ENCODE measurements at regions not wholly inside any gene's neighbourhood (a gene's known extent, or its start where the extent isn't known, plus 50 kb on each side); places are given as distances from the start of the nearest gene placed in this dataset.

DNA sequence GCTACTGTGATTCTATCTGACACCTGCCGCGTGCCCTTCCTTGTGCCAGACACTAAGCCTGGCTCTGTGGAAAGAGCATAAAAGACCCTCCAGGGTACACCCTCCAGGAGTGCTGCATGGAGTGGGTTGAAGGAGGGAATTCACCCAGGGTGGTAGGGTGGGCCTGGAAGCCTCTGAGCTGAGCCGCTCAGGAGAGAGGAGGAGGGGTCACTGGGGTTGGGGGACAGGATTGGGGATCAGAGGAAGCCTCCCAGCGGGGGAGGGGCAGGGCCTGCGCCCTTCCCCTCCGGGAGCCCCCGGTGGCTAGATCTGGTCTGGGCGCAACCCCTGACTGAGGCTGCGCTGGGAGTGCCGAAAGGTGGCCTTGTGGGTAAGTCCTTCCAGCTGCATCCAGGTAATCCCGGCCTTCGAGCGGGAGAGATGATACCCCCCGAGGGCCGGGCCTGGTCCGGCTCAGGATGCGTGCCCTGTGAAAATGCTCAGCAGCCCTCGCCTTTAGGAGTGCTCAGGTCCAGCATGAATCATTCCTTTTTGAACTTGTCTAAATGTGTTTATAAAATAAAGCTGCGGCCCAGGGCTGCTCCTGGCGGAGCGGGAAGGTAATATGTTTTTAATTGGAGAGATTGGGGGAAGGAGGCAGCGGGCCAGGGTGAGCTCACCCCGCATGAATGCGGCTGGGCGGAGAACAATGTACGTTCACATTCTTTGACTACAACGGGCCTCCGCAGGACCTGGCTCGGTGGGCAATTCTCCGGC is 118.1 kb upstream of the SMIM23 start:
- ATAC-seq: no peak
- Histone ChIP-seq H3K27me3 (ENCODE audit: control insufficient read depth, insufficient read depth, low read length) (no peaks in the 10 kb centered on the region), H3K9me3 (ENCODE audit: control insufficient read depth, insufficient read depth, low read length) (no peaks in the 10 kb centered on the region), H3K36me3 (ENCODE audit: control insufficient read depth, insufficient read depth, low read length) (no peaks in the 10 kb centered on the region), H3K27ac (ENCODE audit: low read length) (no peak overlapping the region), H3K4me3 (ENCODE audit: low read length) (no peak overlapping the region), H3K4me1 (ENCODE audit: control insufficient read depth, insufficient read depth, low read length) (no peaks in the 10 kb centered on the region)
- no peaks in the 10 kb centered on the region for H3K36me3 Mint-ChIP-seq
- TF ChIP-seq, protein P1, sequence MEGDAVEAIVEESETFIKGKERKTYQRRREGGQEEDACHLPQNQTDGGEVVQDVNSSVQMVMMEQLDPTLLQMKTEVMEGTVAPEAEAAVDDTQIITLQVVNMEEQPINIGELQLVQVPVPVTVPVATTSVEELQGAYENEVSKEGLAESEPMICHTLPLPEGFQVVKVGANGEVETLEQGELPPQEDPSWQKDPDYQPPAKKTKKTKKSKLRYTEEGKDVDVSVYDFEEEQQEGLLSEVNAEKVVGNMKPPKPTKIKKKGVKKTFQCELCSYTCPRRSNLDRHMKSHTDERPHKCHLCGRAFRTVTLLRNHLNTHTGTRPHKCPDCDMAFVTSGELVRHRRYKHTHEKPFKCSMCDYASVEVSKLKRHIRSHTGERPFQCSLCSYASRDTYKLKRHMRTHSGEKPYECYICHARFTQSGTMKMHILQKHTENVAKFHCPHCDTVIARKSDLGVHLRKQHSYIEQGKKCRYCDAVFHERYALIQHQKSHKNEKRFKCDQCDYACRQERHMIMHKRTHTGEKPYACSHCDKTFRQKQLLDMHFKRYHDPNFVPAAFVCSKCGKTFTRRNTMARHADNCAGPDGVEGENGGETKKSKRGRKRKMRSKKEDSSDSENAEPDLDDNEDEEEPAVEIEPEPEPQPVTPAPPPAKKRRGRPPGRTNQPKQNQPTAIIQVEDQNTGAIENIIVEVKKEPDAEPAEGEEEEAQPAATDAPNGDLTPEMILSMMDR (IDR thresholded peaks at IDR 0.05): no peak
- no peak overlapping the region for H3K27ac Mint-ChIP-seq
- 92% methylated on average over 30 of the region's 30 CpGs for WGBS (ENCODE audit: insufficient coverage)
- H3K27me3 Mint-ChIP-seq (ENCODE audit: low read depth in 2 of 2): peaks cover 7 to 41% of the 10 kb centered on the region in 2 donors
- no peaks in the 10 kb centered on the region for H3K9me3 Mint-ChIP-seq
- no peak overlapping the region for H3K4me3 Mint-ChIP-seq
- no peaks in the 10 kb centered on the region for H3K4me1 Mint-ChIP-seq
- intact Hi-C loops (cut with micrococcal nuclease): no loop called here
- no peak for DNase-seq

- H3K36me3 ChIP-seq (ENCODE audit: control insufficient read depth, insufficient read depth, low read length): no peaks in the 10 kb centered on the region
- no peaks in the 10 kb centered on the region for H3K36me3 Mint-ChIP-seq
- H3K27ac ChIP-seq (ENCODE audit: low read length): no peak overlapping the region
- WGBS (ENCODE audit: insufficient coverage): 93% methylated on average over 17 of the region's 17 CpGs
- intact Hi-C loops (cut with micrococcal nuclease): no loop called here
- no peak for DNase-seq
- H3K4me3 Mint-ChIP-seq: no peak overlapping the region
- no peaks in the 10 kb centered on the region for H3K27me3 ChIP-seq (ENCODE audit: control insufficient read depth, insufficient read depth, low read length)
- H3K9me3 Mint-ChIP-seq: no peaks in the 10 kb centered on the region
- H3K4me1 Mint-ChIP-seq: no peaks in the 10 kb centered on the region
- no peak overlapping the region for H3K27ac Mint-ChIP-seq
- H3K27me3 Mint-ChIP-seq (ENCODE audit: low read depth in 2 of 2): peaks cover 7 to 43% of the 10 kb centered on the region in 2 donors
- H3K4me1 ChIP-seq (ENCODE audit: control insufficient read depth, insufficient read depth, low read length): no peaks in the 10 kb centered on the region
- ATAC-seq: no peak
- TF ChIP-seq, protein P1 (IDR thresholded peaks at IDR 0.05): no peak
- no peak overlapping the region for H3K4me3 ChIP-seq (ENCODE audit: low read length)
- H3K9me3 ChIP-seq (ENCODE audit: control insufficient read depth, insufficient read depth, low read length): no peaks in the 10 kb centered on the region
These were observed 117.6 kb upstream of the SMIM23 start for GRCh38 chr5:171668097-171668412.

GRCh38 chr5:171669571-171669970 is 116.0 kb upstream of the SMIM23 start:
- Mint-ChIP-seq H3K36me3 (no peaks in the 10 kb centered on the region), H3K27me3 (ENCODE audit: low read depth in 2 of 2) (peaks cover 7 to 53% of the 10 kb centered on the region in 2 donors), H3K27ac (no peak overlapping the region), H3K4me3 (no peak overlapping the region), H3K9me3 (no peaks in the 10 kb centered on the region), H3K4me1 (no peaks in the 10 kb centered on the region)
- Histone ChIP-seq H3K36me3 (ENCODE audit: control insufficient read depth, insufficient read depth, low read length) (no peaks in the 10 kb centered on the region), H3K4me1 (ENCODE audit: control insufficient read depth, insufficient read depth, low read length) (no peaks in the 10 kb centered on the region), H3K27ac (ENCODE audit: low read length) (no peak overlapping the region), H3K4me3 (ENCODE audit: low read length) (no peak overlapping the region), H3K27me3 (ENCODE audit: control insufficient read depth, insufficient read depth, low read length) (no peaks in the 10 kb centered on the region), H3K9me3 (ENCODE audit: control insufficient read depth, insufficient read depth, low read length) (no peaks in the 10 kb centered on the region)
- TF ChIP-seq, protein P1 (IDR thresholded peaks at IDR 0.05): no peak
- ATAC-seq (no peak), DNase-seq (no peak)
- intact Hi-C loops (cut with micrococcal nuclease): no loop called here

DNA sequence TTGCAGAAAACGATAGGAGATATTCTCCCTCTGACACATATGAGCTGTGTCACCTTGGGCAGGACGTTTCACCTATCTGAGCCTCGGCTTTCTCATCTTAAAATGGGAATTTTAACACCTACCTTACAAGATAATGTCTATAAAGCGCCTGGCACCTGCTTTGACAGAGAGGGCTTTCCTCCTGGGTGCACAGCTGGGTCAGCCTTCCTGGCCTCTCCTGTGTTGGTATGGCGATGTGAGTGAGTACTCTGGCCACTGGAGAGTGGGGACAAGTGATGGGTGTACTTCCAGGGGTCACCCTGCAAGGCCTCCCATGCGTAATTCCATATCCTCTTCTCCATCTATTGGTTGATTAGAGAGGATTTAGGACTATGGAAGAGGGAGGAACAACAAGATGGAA is 113.1 kb upstream of the SMIM23 start:
- Histone ChIP-seq H3K4me3 (ENCODE audit: low read length) (no peak overlapping the region), H3K27me3 (ENCODE audit: control insufficient read depth, insufficient read depth, low read length) (no peaks in the 10 kb centered on the region), H3K9me3 (ENCODE audit: control insufficient read depth, insufficient read depth, low read length) (no peaks in the 10 kb centered on the region), H3K4me1 (ENCODE audit: control insufficient read depth, insufficient read depth, low read length) (no peaks in the 10 kb centered on the region), H3K36me3 (ENCODE audit: control insufficient read depth, insufficient read depth, low read length) (no peaks in the 10 kb centered on the region), H3K27ac (ENCODE audit: low read length) (no peak overlapping the region)
- intact Hi-C loops (cut with micrococcal nuclease): no loop called here
- no peak for DNase-seq
- 87% methylated on average over 5 of the region's 6 CpGs for WGBS (ENCODE audit: insufficient coverage)
- Mint-ChIP-seq H3K27me3 (ENCODE audit: low read depth in 2 of 2) (peaks cover 12 to 56% of the 10 kb centered on the region in 2 donors), H3K36me3 (no peaks in the 10 kb centered on the region), H3K9me3 (no peaks in the 10 kb centered on the region), H3K27ac (no peak overlapping the region), H3K4me1 (no peaks in the 10 kb centered on the region), H3K4me3 (no peak overlapping the region)
- no peak for ATAC-seq
- TF ChIP-seq, protein P1 (IDR thresholded peaks at IDR 0.05): no peak
